HG03175 (cell line): ENCODE measurements at regions not wholly inside any gene's neighbourhood (a gene's known extent, or its start where the extent isn't known, plus 50 kb on each side); places are given as distances from the start of the nearest gene placed in this dataset.
"Not testable (repeated sequence)": the region's sequence is repeated elsewhere in the genome, so short reads cannot be mapped to it uniquely, and the experiment has no call there.

ENCODE experiments used
- ATAC-seq: cut with Tn5 transposase; IDR thresholded peaks from one replicate; pipeline ENCODE4 v1.9.1; 2021; ENCODE audit warnings: mild to moderate bottlenecking, moderate library complexity; ENCODE audit not compliant: unreplicated experiment

- no peak for ATAC-seq
Observed at GRCh38 chr19:28154077-28154476, 1058.9 kb downstream of the UQCRFS1 start.

- ATAC-seq = no peak
Observed at GRCh38 chr19:28153123-28153522, 1059.8 kb downstream of the UQCRFS1 start.

GRCh38 chr19:28152195-28152594 is 1060.8 kb downstream of the UQCRFS1 start:
- ATAC-seq = no peak

GRCh38 chr19:28150129-28150528 is 1062.8 kb downstream of the UQCRFS1 start:
- no peak for ATAC-seq

- ATAC-seq = no peak
Observed at GRCh38 chr19:28148554-28148953, 1064.4 kb downstream of the UQCRFS1 start.

GRCh38 chr19:28142258-28142657 is 1070.7 kb downstream of the UQCRFS1 start:
- ATAC-seq = no peak

GRCh38 chr19:28140201-28140600 is 1072.8 kb downstream of the UQCRFS1 start:
- no peak for ATAC-seq

GRCh38 chr19:28137772-28138171 is 1075.2 kb downstream of the UQCRFS1 start:
- no peak for ATAC-seq

GRCh38 chr19:28136796-28137195 is 1076.2 kb downstream of the UQCRFS1 start:
- ATAC-seq = no peak

GRCh38 chr19:28135825-28136224 is 1077.1 kb downstream of the UQCRFS1 start:
- no peak for ATAC-seq

- ATAC-seq = no peak
Observed at GRCh38 chr19:28134311-28134710, 1078.6 kb downstream of the UQCRFS1 start.

GRCh38 chr19:28130881-28131280 is 1082.1 kb downstream of the UQCRFS1 start:
- not testable (repeated sequence) for ATAC-seq

GRCh38 chr19:28130066-28130511 is 1082.9 kb downstream of the UQCRFS1 start:
- no peak for ATAC-seq

GRCh38 chr19:28128341-28128740 is 1084.6 kb downstream of the UQCRFS1 start:
- no peak for ATAC-seq

GRCh38 chr19:28126135-28126898 is 1086.6 kb downstream of the UQCRFS1 start:
- ATAC-seq = no peak

GRCh38 chr19:28122734-28123133 is 1090.2 kb downstream of the UQCRFS1 start:
- ATAC-seq = no peak

- ATAC-seq = no peak
Observed at GRCh38 chr19:28118235-28118634, 1094.7 kb downstream of the UQCRFS1 start.

GRCh38 chr19:28117143-28117542 is 1095.8 kb downstream of the UQCRFS1 start:
- no peak for ATAC-seq

- not testable (repeated sequence) for ATAC-seq
Observed at GRCh38 chr19:28116379-28116778, 1096.6 kb downstream of the UQCRFS1 start.

GRCh38 chr19:28103921-28104320 is 1109.0 kb downstream of the UQCRFS1 start:
- ATAC-seq = no peak

- ATAC-seq = not testable (repeated sequence)
Observed at GRCh38 chr19:28084659-28085157, 1128.2 kb downstream of the UQCRFS1 start.

- ATAC-seq = no peak
Observed at GRCh38 chr19:28076628-28077027, 1136.3 kb downstream of the UQCRFS1 start.

GRCh38 chr19:28075229-28075628 is 1137.7 kb downstream of the UQCRFS1 start:
- ATAC-seq = no peak
